Tibial nerve (tissue), 4 donors: ENCODE measurements at regions not wholly inside any gene's neighbourhood (a gene's known extent, or its start where the extent isn't known, plus 50 kb on each side); places are given as distances from the start of the nearest gene placed in this dataset.

Source experiments
- DNase-seq, 2 donors: peaks; one replicate each; pipeline ENCODE4 v3.0.0-alpha.2; 2019; ENCODE audit warnings: low spot score in 2 of 2
- H3K27ac ChIP-seq, 4 donors: fragments of 200-600 bp; sonication (generic) in 3 of 4; one replicate each; pipeline ENCODE4 v1.5.1; 2017 to 2019; ENCODE audit warnings: mild to moderate bottlenecking in 1 of 4
- H3K27me3 ChIP-seq, 2 donors: fragments of 200-600 bp; sonication (generic) in 1 of 2; one replicate each; pipeline versions ENCODE4 v1.5.1 to v1.6.0; 2017 to 2019
- H3K36me3 ChIP-seq, 3 donors: fragments of 200-600 bp; sonication (generic); one replicate each; pipeline ENCODE4 v1.5.1; 2018 to 2019
- H3K4me1 ChIP-seq, 4 donors: fragments of 200-600 bp; sonication (generic) in 3 of 4; one replicate each; pipeline ENCODE4 v1.5.1; 2017 to 2019
- H3K4me3 ChIP-seq, 4 donors: fragments of 200-600 bp; sonication (generic) in 3 of 4; one replicate each; pipeline ENCODE4 v1.5.1; 2017 to 2019; ENCODE audit warnings: mild to moderate bottlenecking in 1 of 4, moderate library complexity in 1 of 4
- H3K9me3 ChIP-seq, 4 donors: fragments of 200-600 bp; sonication (generic) in 3 of 4; one replicate each; pipeline ENCODE4 v1.5.1; 2017 to 2019
- CTCF ChIP-seq, 5 experiments: fragments of 200-600 bp in 3 of 5; fragments of 450-650 bp in 2 of 5; sonication (generic) in 3 of 5; IDR thresholded peaks; one replicate each; pipeline ENCODE4 v1.5.1; 2016 to 2019; ENCODE audit warnings: antibody characterized with exemption in 5 of 5, mild to moderate bottlenecking in 3 of 5, moderate library complexity in 2 of 5
- EP300 ChIP-seq, 2 donors: sonication (generic); formaldehyde crosslinking; IDR thresholded peaks; one replicate each; pipeline ENCODE4 v1.6.1; 2017; ENCODE audit warnings: antibody characterized with exemption in 2 of 2, mild to moderate bottlenecking in 1 of 2
- POLR2A ChIP-seq, 2 donors: fragments of 450-650 bp; IDR thresholded peaks; one replicate each; pipeline ENCODE4 v1.6.1; 2017; ENCODE audit warnings: antibody characterized with exemption in 2 of 2, mild to moderate bottlenecking in 2 of 2, moderate library complexity in 2 of 2
- WGBS, 2 donors: methylation state at CpG; one replicate each; pipeline ENCODE4 v1.1.5; 2018; 5-methylcytosine and 5-hydroxymethylcytosine counted together

GRCh38 chr2:217061916-217062505, 202.1 kb upstream of the TNP1 start:
- Histone ChIP-seq H3K27me3 (no peaks in the 10 kb centered on the region), H3K36me3 (no peaks in the 10 kb centered on the region), H3K27ac (no peak overlapping the region), H3K4me1 (peaks cover 0 to 5% (median 0%) of the 10 kb centered on the region in 4 donors), H3K4me3 (no peak overlapping the region), H3K9me3 (no peaks in the 10 kb centered on the region)
- DNase-seq, result no peak
- WGBS, 2 donors, result 94 to 95% methylated on average over 7 of the region's 7 CpGs
- TF ChIP-seq CTCF (IDR thresholded peaks at IDR 0.05) (no peak), POLR2A (IDR thresholded peaks at IDR 0.05) (no peak), EP300 (IDR thresholded peaks at IDR 0.05) (no peak)

- WGBS, 2 donors, result 78 to 81% methylated on average over 3 of the region's 3 CpGs
- TF ChIP-seq EP300 (IDR thresholded peaks at IDR 0.05) (no peak), CTCF (IDR thresholded peaks at IDR 0.05) (no peak), POLR2A (IDR thresholded peaks at IDR 0.05) (no peak)
- Histone ChIP-seq H3K27me3 (no peaks in the 10 kb centered on the region), H3K4me1 (peaks cover 0 to 5% (median 0%) of the 10 kb centered on the region in 4 donors), H3K27ac (no peak overlapping the region), H3K36me3 (no peaks in the 10 kb centered on the region), H3K9me3 (no peaks in the 10 kb centered on the region), H3K4me3 (no peak overlapping the region)
- DNase-seq, result no peak
Measured at GRCh38 chr2:217060951-217061547, 201.2 kb upstream of the TNP1 start.

- no peak for TF ChIP-seq POLR2A (IDR thresholded peaks at IDR 0.05)
- TF ChIP-seq CTCF (IDR thresholded peaks at IDR 0.05), result no peak
- TF ChIP-seq EP300 (IDR thresholded peaks at IDR 0.05), result no peak
- H3K27ac ChIP-seq, result no peak overlapping the region
- WGBS, 2 donors, result 92 to 96% methylated on average over 2 of the region's 2 CpGs
- DNase-seq, result no peak
- no peak overlapping the region for H3K4me3 ChIP-seq
- no peaks in the 10 kb centered on the region for H3K9me3 ChIP-seq
- no peaks in the 10 kb centered on the region for H3K36me3 ChIP-seq
- H3K4me1 ChIP-seq, result peaks cover 0 to 5% (median 0%) of the 10 kb centered on the region in 4 donors
- H3K27me3 ChIP-seq, result no peaks in the 10 kb centered on the region
Measured at GRCh38 chr2:217060516-217060915, 200.7 kb upstream of the TNP1 start.

GRCh38 chr2:217058791-217059755, 199.2 kb upstream of the TNP1 start:
- no peak for TF ChIP-seq POLR2A (IDR thresholded peaks at IDR 0.05)
- TF ChIP-seq CTCF (IDR thresholded peaks at IDR 0.05), result no peak
- TF ChIP-seq EP300 (IDR thresholded peaks at IDR 0.05), result no peak
- 98 to 99% methylated on average over 4 of the region's 4 CpGs for WGBS, 2 donors
- no peaks in the 10 kb centered on the region for H3K27me3 ChIP-seq

More at GRCh38 chr2:217058791-217059755, 199.2 kb upstream of the TNP1 start:
- Histone ChIP-seq H3K36me3 (no peaks in the 10 kb centered on the region), H3K27ac (no peak overlapping the region), H3K9me3 (no peaks in the 10 kb centered on the region), H3K4me3 (no peak overlapping the region), H3K4me1 (peaks cover 0 to 5% (median 1%) of the 10 kb centered on the region in 4 donors)
- DNase-seq, result no peak
